Lower lobe of right lung (tissue), 2 donors: ENCODE measurements at regions not wholly inside any gene's neighbourhood (a gene's known extent, or its start where the extent isn't known, plus 50 kb on each side); places are given as distances from the start of the nearest gene placed in this dataset.

ENCODE experiments used
- ATAC-seq, 2 donors: fragments of 200-7000 bp; cut with Tn5 transposase; one replicate each; pipeline ENCODE4 v1.9.1; 2020 to 2022; ENCODE audit warnings: mild to moderate bottlenecking in 2 of 2, moderate library complexity in 2 of 2
- DNase-seq: peaks from one replicate; pipeline ENCODE4 v3.0.0-alpha.2; 2020
- H3K27ac ChIP-seq: fragments of 200-600 bp; one replicate; pipeline ENCODE4 v1.8.0; 2022
- H3K27me3 ChIP-seq: fragments of 200-600 bp; one replicate; pipeline ENCODE4 v1.8.0; 2022; ENCODE audit warnings: low read depth
- H3K36me3 ChIP-seq: fragments of 200-600 bp; one replicate; pipeline ENCODE4 v1.8.0; 2022; ENCODE audit warnings: mild to moderate bottlenecking
- H3K4me1 ChIP-seq: fragments of 200-600 bp; one replicate; pipeline ENCODE4 v1.8.0; 2022
- H3K4me3 ChIP-seq: fragments of 200-600 bp; one replicate; pipeline ENCODE4 v1.8.0; 2022; ENCODE audit warnings: mild to moderate bottlenecking
- H3K9me3 ChIP-seq: fragments of 200-600 bp; one replicate; pipeline ENCODE4 v1.8.0; 2022
- intact Hi-C: fragments of 100-400 bp; cut with DNase I; formaldehyde crosslinking; loops from one replicate; pipeline ENCODE4 v1.11.0; 2022
- TF ChIP-seq, protein P1 (sequence below): fragments of 200-600 bp; IDR thresholded peaks from one replicate; pipeline ENCODE4 v1.8.0; 2022; ENCODE audit warnings: antibody characterized with exemption, mild to moderate bottlenecking
- donor health status: DM: no; HTN: yes; CAD: no; lungs with severe emphysema.

DNA sequence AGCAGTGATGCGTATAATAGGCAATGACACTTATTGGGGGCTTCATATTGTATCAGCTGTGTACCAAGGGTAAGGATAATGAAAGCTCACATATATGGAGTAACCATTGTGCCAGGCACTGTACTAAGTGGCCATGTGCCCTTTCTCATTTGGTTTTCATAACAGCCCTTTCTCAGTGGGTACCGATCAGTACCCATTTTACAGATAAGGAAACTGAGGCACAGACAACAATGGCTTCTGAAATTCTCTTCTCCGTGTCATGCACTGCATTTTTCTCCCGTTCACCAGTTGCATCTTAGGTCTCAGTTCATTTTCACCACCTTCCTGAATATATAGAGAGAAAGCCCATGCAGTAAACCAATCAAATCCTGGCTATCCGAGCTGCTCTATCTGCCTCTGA, 216.7 kb upstream of the RBFOX1 start:
- H3K36me3 ChIP-seq, result no peaks in the 10 kb centered on the region
- ATAC-seq (no peak), DNase-seq (no peak)
- intact Hi-C loops, result no loop called here
- H3K4me1 ChIP-seq, result no peaks in the 10 kb centered on the region
- no peak overlapping the region for H3K27ac ChIP-seq
- H3K4me3 ChIP-seq, result no peak overlapping the region
- H3K9me3 ChIP-seq, result no peaks in the 10 kb centered on the region
- TF ChIP-seq, protein P1, sequence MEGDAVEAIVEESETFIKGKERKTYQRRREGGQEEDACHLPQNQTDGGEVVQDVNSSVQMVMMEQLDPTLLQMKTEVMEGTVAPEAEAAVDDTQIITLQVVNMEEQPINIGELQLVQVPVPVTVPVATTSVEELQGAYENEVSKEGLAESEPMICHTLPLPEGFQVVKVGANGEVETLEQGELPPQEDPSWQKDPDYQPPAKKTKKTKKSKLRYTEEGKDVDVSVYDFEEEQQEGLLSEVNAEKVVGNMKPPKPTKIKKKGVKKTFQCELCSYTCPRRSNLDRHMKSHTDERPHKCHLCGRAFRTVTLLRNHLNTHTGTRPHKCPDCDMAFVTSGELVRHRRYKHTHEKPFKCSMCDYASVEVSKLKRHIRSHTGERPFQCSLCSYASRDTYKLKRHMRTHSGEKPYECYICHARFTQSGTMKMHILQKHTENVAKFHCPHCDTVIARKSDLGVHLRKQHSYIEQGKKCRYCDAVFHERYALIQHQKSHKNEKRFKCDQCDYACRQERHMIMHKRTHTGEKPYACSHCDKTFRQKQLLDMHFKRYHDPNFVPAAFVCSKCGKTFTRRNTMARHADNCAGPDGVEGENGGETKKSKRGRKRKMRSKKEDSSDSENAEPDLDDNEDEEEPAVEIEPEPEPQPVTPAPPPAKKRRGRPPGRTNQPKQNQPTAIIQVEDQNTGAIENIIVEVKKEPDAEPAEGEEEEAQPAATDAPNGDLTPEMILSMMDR, result no peak
- H3K27me3 ChIP-seq, result no peaks in the 10 kb centered on the region

- no peaks in the 10 kb centered on the region for H3K27me3 ChIP-seq
- ATAC-seq (no peak), DNase-seq (no peak)
- H3K27ac ChIP-seq, result no peak overlapping the region
- TF ChIP-seq, protein P1, result no peak
- no peaks in the 10 kb centered on the region for H3K36me3 ChIP-seq
- H3K4me3 ChIP-seq, result no peak overlapping the region
- no peaks in the 10 kb centered on the region for H3K4me1 ChIP-seq
- no peaks in the 10 kb centered on the region for H3K9me3 ChIP-seq
- intact Hi-C loops, result no loop called here
These were observed 218.7 kb upstream of the RBFOX1 start for GRCh38 chr16:7113949-7114348.

DNA sequence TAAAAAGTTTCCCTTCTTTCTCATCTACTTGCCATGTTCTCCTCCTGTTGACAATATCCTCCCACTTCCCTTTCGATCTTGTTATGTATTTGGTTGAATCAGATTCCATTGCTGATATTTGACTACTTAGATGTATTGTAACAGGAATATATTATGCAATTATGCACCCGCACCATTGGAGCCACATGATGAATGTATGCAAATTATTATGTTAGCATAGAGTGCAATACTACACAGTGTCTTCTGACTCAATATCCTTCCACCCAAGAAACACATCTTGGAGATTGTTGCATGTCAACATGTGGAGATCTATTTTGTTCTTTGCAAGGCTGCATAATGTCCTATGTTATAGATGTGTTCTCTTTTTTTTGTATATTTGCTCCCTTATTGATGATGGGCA, 219.2 kb upstream of the RBFOX1 start:
- TF ChIP-seq, protein P1, result no peak
- no peaks in the 10 kb centered on the region for H3K27me3 ChIP-seq
- DNase-seq, result no peak
- intact Hi-C loops, result no loop called here
- H3K4me3 ChIP-seq, result no peak overlapping the region
- no peaks in the 10 kb centered on the region for H3K36me3 ChIP-seq
- no peaks in the 10 kb centered on the region for H3K9me3 ChIP-seq
- no peak for ATAC-seq
- H3K4me1 ChIP-seq, result no peaks in the 10 kb centered on the region
- H3K27ac ChIP-seq, result no peak overlapping the region

GRCh38 chr16:7111265-7111664, 221.4 kb upstream of the RBFOX1 start:
- ATAC-seq (no peak), DNase-seq (no peak)
- Histone ChIP-seq H3K27me3 (no peaks in the 10 kb centered on the region), H3K27ac (no peak overlapping the region), H3K4me1 (no peaks in the 10 kb centered on the region), H3K4me3 (no peak overlapping the region), H3K36me3 (no peaks in the 10 kb centered on the region), H3K9me3 (no peaks in the 10 kb centered on the region)
- intact Hi-C loops, result no loop called here
- TF ChIP-seq, protein P1, result no peak

DNA sequence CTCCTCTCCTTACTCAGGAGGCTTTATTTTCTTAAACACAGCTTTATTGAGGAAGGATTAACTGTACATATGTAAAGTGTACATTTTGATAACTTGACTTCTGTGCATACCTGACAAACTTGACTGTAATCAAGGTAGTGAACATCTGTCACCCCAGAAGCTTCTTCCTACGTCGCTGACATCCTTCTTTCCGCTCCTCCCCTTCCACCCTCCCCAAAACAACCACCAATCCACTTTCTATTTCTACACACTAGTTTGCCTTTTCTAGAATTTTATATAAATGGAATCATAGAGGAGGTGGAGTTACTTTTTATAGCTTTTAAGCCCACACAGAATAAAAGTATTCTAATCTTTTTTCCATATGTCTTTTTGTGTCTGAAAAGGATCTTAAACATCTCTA, 225.2 kb upstream of the RBFOX1 start:
- Histone ChIP-seq H3K4me1 (no peaks in the 10 kb centered on the region), H3K36me3 (no peaks in the 10 kb centered on the region), H3K9me3 (no peaks in the 10 kb centered on the region), H3K27ac (no peak overlapping the region), H3K4me3 (no peak overlapping the region), H3K27me3 (no peaks in the 10 kb centered on the region)
- intact Hi-C loops, result no loop called here
- TF ChIP-seq, protein P1, result no peak
- ATAC-seq (no peak), DNase-seq (no peak)

DNA sequence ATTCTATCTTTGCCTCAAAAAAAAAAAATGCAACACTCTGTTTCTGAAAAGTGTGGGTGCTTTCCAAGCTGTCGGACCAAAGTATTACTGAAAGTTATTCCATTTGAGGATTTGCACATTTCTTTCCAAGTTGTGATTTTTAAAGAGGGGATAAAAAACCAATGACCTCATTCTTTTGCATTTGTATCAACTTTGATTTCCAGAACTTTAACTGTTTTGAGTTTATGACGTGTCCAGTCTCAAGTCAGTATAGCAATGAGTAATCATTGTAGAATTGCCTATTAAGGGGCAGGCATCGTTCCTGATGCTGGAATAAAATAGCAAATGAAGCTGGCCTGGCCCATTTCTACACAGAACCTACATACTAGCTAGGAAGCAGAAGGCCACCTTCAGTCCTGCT, 229.6 kb upstream of the RBFOX1 start:
- Histone ChIP-seq H3K36me3 (no peaks in the 10 kb centered on the region), H3K27me3 (no peaks in the 10 kb centered on the region), H3K27ac (no peak overlapping the region), H3K4me3 (no peak overlapping the region), H3K4me1 (no peaks in the 10 kb centered on the region), H3K9me3 (no peaks in the 10 kb centered on the region)
- DNase-seq (no peak), ATAC-seq (no peak)
- TF ChIP-seq, protein P1, result no peak
- intact Hi-C loops, result no loop called here
